GM12878 (cell line): ENCODE measurements at regions not wholly inside any gene's neighbourhood (a gene's known extent, or its start where the extent isn't known, plus 50 kb on each side); places are given as distances from the start of the nearest gene placed in this dataset.

Experiments
- EZH2 ChIP-seq: IDR thresholded peaks from 2 replicates; pipeline ENCODE4 v1.6.1; 2012; ENCODE audit warnings: low read depth, mild to moderate bottlenecking, control low read depth, inconsistent platforms, low read length, borderline replicate concordance; ENCODE audit not compliant: control insufficient read depth
- TF ChIP-seq, protein P1 (sequence below), 3 experiments: IDR thresholded peaks in 2 of 3; conservative IDR thresholded peaks in 1 of 3; 2 replicates each; pipeline ENCODE4 v1.5.1; 2011; ENCODE audit warnings: low read depth in 3 of 3, low read length in 3 of 3, mild to moderate bottlenecking in 3 of 3, control low read depth in 2 of 3, moderate library complexity in 2 of 3, inconsistent platforms in 1 of 3, mixed read lengths in 1 of 3; ENCODE audit not compliant: control insufficient read depth in 2 of 3, insufficient read depth in 1 of 3; ENCODE audit errors: extremely low read depth in 1 of 3

DNA sequence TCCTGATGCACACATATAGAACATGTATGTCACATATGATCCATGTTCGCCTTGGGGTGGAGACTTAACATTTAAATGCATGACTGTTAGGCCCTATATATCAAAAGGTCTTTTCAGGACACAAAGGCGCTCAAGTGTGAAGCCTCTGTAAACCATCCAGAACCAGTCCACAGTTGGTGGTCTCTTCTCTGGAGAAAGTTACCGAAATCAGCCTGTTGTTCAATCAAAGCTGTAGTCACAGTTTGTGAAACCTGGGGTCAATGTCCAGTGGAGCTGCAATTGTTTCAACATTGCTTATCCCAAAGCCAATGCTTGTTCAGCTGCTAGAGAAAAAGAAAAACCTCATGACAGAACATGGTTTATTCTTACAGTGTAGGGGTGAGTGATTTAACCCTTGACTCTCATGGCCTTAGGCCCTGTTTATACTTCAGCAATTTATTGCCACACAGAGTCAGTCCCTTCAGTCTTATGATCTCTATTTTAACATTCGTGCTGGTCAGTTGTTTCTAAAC lies 193.6 kb upstream of the CST7 start:
- TF ChIP-seq, protein P1, sequence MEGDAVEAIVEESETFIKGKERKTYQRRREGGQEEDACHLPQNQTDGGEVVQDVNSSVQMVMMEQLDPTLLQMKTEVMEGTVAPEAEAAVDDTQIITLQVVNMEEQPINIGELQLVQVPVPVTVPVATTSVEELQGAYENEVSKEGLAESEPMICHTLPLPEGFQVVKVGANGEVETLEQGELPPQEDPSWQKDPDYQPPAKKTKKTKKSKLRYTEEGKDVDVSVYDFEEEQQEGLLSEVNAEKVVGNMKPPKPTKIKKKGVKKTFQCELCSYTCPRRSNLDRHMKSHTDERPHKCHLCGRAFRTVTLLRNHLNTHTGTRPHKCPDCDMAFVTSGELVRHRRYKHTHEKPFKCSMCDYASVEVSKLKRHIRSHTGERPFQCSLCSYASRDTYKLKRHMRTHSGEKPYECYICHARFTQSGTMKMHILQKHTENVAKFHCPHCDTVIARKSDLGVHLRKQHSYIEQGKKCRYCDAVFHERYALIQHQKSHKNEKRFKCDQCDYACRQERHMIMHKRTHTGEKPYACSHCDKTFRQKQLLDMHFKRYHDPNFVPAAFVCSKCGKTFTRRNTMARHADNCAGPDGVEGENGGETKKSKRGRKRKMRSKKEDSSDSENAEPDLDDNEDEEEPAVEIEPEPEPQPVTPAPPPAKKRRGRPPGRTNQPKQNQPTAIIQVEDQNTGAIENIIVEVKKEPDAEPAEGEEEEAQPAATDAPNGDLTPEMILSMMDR (IDR thresholded peaks at IDR 0.05 in 2 of 3, conservative IDR thresholded peaks at IDR 0.05 in 1 of 3; ENCODE audit: control insufficient read depth in 2 of 3, extremely low read depth in 1 of 3, insufficient read depth in 1 of 3, low read depth in 3 of 3, low read length in 3 of 3), result no peak
- no peak for TF ChIP-seq EZH2
